ENCODE measurements at regions not wholly inside any gene's neighbourhood (a gene's known extent, or its start where the extent isn't known, plus 50 kb on each side); places are given as distances from the start of the nearest gene placed in this dataset.
"Not testable (repeated sequence)": the region's sequence is repeated elsewhere in the genome, so short reads cannot be mapped to it uniquely, and the experiment has no call there.

DNA sequence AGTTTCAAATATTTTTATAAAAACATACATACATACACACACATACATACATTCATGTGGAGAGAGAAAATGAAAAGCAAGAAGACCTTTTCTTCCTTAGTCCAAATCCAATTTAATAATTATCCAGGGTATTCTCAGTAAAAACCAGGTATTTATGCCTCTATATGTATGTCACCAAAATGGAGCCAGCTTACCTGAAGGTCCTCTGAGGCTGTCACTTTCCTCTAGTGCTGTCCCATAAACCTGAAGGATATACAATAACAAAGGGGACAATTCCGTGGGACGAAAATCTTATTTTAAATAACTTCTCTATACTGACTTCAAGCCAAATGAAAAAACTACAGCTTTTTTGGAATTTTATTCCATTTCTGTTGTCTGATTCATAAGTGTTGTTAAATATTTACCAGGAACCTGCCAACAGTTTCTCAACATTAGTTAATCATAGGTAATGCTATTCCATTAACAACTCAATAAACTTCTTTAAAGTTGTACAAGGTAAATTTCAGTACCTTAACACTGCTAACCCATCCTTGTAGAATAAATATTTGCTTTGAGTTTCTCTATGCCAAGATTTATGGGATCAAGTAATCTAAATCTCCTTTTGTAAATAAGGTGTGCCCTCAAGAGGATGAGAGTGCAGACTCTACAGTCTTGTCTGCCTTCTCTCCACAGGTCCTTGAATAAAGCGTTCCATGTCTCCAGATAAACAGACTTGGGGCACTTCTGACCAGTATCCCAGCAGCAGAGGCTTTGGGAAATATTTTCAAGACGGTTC is 260.3 kb downstream of the AHR start:
- Histone ChIP-seq H3K9me3 (ENCODE audit: control insufficient read depth, insufficient read depth, low read depth, low read length) (no peaks in the 10 kb centered on the region), H3K4me1 (ENCODE audit: control insufficient read depth, insufficient read depth, low read length) (no peaks in the 10 kb centered on the region), H3K4me3 (ENCODE audit: low read depth, low read length) (no peak overlapping the region), H3K9ac (ENCODE audit: low read length) (no peak overlapping the region), H3K36me3 (ENCODE audit: control insufficient read depth, insufficient read depth, low read length) (no peaks in the 10 kb centered on the region), H3K27me3 (ENCODE audit: control insufficient read depth, insufficient read depth, low read length) (no peaks in the 10 kb centered on the region), H3K27ac (ENCODE audit: low read depth, low read length) (no peak overlapping the region)

DNA sequence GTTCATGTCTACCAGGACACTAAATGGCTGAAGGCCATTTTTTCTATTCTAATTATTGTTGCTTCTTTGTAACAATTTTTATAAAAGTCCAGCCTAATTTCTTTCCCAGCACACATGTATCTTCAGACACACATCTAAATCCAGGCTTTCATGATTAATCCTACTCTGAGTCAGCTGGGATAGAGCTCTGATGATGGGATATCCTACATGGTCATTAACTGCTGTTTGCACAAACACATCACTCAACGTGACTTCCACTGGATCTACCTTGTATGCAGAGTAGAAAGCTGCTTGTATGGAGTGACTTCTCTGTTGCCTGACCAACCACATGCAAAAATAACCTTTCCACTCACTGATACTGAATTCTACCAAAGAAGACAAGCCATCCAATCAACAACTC is 260.9 kb downstream of the AHR start:
- no peak overlapping the region for H3K27ac ChIP-seq (ENCODE audit: low read depth, low read length)
- no peak overlapping the region for H3K4me3 ChIP-seq (ENCODE audit: low read depth, low read length)
- H3K4me1 ChIP-seq (ENCODE audit: control insufficient read depth, insufficient read depth, low read length) = no peaks in the 10 kb centered on the region
- no peaks in the 10 kb centered on the region for H3K9me3 ChIP-seq (ENCODE audit: control insufficient read depth, insufficient read depth, low read depth, low read length)
- no peaks in the 10 kb centered on the region for H3K27me3 ChIP-seq (ENCODE audit: control insufficient read depth, insufficient read depth, low read length)
- no peaks in the 10 kb centered on the region for H3K36me3 ChIP-seq (ENCODE audit: control insufficient read depth, insufficient read depth, low read length)
- no peak overlapping the region for H3K9ac ChIP-seq (ENCODE audit: low read length)

DNA sequence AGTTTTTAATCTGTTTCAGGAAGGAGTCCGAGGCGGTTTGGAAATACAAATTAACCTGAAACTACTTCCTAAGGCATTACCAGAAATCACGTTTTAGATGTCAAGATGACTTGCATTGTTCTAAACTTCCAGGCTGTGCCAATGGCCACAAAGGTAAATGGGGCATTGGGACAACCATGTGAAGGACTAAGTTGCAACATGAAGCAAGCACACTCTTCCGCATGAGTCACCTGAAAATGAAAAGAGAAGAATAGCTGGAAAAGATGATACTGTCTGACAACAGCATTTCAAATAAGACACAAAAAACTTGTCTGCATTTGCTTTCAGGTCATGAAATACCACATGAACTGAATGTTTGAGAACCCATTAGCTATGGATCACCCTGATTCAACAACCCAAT is 262.1 kb downstream of the AHR start:
- Histone ChIP-seq H3K9ac (ENCODE audit: low read length) (no peak overlapping the region), H3K27me3 (ENCODE audit: control insufficient read depth, insufficient read depth, low read length) (no peaks in the 10 kb centered on the region), H3K4me1 (ENCODE audit: control insufficient read depth, insufficient read depth, low read length) (no peaks in the 10 kb centered on the region), H3K9me3 (ENCODE audit: control insufficient read depth, insufficient read depth, low read depth, low read length) (no peaks in the 10 kb centered on the region), H3K36me3 (ENCODE audit: control insufficient read depth, insufficient read depth, low read length) (no peaks in the 10 kb centered on the region), H3K27ac (ENCODE audit: low read depth, low read length) (no peak overlapping the region), H3K4me3 (ENCODE audit: low read depth, low read length) (no peak overlapping the region)

DNA sequence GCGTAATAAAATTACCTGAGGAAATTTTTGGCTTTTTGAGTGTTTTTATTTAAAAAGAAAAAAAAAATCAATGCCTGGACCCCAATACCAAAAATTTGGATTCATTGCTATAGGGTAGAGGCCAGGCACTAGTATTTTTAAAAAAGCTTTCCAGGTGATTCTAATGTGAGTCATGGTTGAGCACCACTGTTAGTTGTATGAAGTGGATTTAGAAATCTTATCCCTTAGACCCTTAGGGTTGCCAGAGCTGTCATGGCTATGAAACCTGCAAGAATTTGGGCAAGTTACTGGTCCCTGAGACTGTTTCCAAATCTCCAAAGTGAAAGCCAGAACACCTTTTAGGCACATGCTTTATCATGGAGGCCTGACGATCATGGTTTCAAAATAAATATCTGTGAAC is 262.5 kb downstream of the AHR start:
- Histone ChIP-seq H3K9ac (ENCODE audit: low read length) (no peak overlapping the region), H3K4me3 (ENCODE audit: low read depth, low read length) (no peak overlapping the region), H3K27me3 (ENCODE audit: control insufficient read depth, insufficient read depth, low read length) (no peaks in the 10 kb centered on the region), H3K36me3 (ENCODE audit: control insufficient read depth, insufficient read depth, low read length) (no peaks in the 10 kb centered on the region), H3K9me3 (ENCODE audit: control insufficient read depth, insufficient read depth, low read depth, low read length) (no peaks in the 10 kb centered on the region), H3K27ac (ENCODE audit: low read depth, low read length) (no peak overlapping the region), H3K4me1 (ENCODE audit: control insufficient read depth, insufficient read depth, low read length) (no peaks in the 10 kb centered on the region)

DNA sequence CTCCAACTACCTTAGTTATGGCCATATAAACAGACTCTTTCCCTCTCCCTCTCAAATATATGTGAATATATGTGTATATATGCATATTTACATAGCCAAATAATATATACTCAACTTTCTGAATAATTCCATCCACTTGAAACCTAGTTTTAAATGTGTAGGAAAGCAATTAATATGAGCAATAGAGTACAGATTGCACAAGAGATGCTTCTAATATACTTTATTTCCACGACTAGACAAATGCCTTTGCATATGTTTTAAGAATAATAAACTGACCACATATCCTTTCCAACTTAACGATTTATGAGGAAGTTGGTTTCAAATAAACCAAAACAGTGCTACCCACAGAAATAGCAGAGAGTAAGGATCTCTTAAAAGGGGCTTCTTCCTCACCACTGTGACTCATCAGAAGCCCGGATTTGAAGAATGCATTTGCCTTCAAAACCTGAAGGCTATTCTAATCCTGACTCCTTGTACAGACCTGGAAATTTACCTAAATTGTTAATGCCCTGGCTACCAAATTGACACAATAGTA is 266.3 kb downstream of the AHR start:
- Histone ChIP-seq H3K9me3 (ENCODE audit: control insufficient read depth, insufficient read depth, low read depth, low read length) (no peaks in the 10 kb centered on the region), H3K9ac (ENCODE audit: low read length) (no peak overlapping the region), H3K4me1 (ENCODE audit: control insufficient read depth, insufficient read depth, low read length) (no peaks in the 10 kb centered on the region), H3K27me3 (ENCODE audit: control insufficient read depth, insufficient read depth, low read length) (no peaks in the 10 kb centered on the region), H3K27ac (ENCODE audit: low read depth, low read length) (no peak overlapping the region), H3K36me3 (ENCODE audit: control insufficient read depth, insufficient read depth, low read length) (no peaks in the 10 kb centered on the region), H3K4me3 (ENCODE audit: low read depth, low read length) (no peak overlapping the region)

DNA sequence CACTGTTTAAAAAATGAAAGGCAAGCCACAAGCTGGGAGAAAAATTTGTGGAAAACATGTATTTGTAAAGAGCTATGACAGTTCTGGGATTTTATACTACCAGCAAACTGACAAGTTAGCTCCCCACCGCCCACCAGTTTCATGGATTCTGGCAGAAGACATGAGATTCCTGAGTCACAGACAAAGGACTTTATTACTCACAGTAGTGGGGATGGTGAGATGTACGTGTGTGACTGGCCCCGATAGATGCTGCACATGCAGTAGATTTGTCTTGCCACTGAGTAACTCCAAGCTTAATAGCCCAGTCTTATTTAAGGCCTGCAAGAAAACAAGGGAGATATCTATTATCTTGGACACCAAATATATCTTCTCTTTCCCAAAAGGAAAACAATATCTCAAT is 281.7 kb downstream of the AHR start:
- no peak overlapping the region for H3K27ac ChIP-seq (ENCODE audit: low read depth, low read length)
- no peak overlapping the region for H3K4me3 ChIP-seq (ENCODE audit: low read depth, low read length)
- no peaks in the 10 kb centered on the region for H3K4me1 ChIP-seq (ENCODE audit: control insufficient read depth, insufficient read depth, low read length)
- H3K27me3 ChIP-seq (ENCODE audit: control insufficient read depth, insufficient read depth, low read length) = no peaks in the 10 kb centered on the region
- no peaks in the 10 kb centered on the region for H3K36me3 ChIP-seq (ENCODE audit: control insufficient read depth, insufficient read depth, low read length)
- no peak overlapping the region for H3K9ac ChIP-seq (ENCODE audit: low read length)
- peaks cover 2% of the 10 kb centered on the region; the same call in 1 of the 2 replicates for H3K9me3 ChIP-seq (ENCODE audit: control insufficient read depth, insufficient read depth, low read depth, low read length)

DNA sequence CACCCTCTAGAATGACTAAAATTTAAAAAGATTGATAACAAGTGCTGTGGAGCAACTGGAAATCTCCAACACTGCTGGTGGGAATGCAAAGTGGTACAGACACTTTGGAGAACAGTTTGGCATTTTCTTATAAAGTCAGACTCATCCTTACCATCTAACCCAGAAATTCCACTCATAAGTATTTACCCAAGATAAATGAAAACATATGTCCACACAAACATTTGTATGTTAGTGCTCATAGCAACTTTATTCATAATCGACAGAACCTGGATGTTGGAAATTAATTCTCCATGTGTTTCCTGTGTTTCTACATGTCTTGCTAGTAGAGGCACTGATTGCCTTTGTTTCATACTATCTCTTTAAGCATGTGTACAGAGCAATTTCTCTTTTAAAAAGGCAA is 282.4 kb downstream of the AHR start:
- H3K9ac ChIP-seq (ENCODE audit: low read length) = no peak overlapping the region
- H3K9me3 ChIP-seq (ENCODE audit: control insufficient read depth, insufficient read depth, low read depth, low read length) = peaks cover 2% of the 10 kb centered on the region; the same call in 1 of the 2 replicates
- H3K27me3 ChIP-seq (ENCODE audit: control insufficient read depth, insufficient read depth, low read length) = no peaks in the 10 kb centered on the region
- no peaks in the 10 kb centered on the region for H3K4me1 ChIP-seq (ENCODE audit: control insufficient read depth, insufficient read depth, low read length)
- no peak overlapping the region for H3K27ac ChIP-seq (ENCODE audit: low read depth, low read length)
- no peak overlapping the region for H3K4me3 ChIP-seq (ENCODE audit: low read depth, low read length)
- no peaks in the 10 kb centered on the region for H3K36me3 ChIP-seq (ENCODE audit: control insufficient read depth, insufficient read depth, low read length)

DNA sequence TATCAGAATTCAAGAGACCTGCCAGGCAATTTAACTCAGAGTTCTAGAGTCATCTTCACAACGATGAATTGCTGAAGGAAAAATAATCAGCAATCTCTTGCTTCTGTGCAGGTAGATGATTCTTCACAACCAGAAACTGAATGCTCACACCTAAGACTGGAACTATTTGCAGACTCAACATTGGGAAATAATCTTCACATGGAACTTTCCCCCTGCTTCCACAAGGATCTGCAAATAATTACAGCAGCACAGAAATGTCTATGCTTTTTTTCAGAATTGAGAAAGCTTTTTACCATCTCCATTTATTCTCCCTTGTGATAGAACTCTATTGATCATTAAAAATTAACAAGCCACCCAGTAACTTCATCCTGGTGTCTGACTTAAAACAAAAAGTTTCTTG is 282.8 kb downstream of the AHR start:
- no peaks in the 10 kb centered on the region for H3K4me1 ChIP-seq (ENCODE audit: control insufficient read depth, insufficient read depth, low read length)
- H3K36me3 ChIP-seq (ENCODE audit: control insufficient read depth, insufficient read depth, low read length) = no peaks in the 10 kb centered on the region
- no peak overlapping the region for H3K4me3 ChIP-seq (ENCODE audit: low read depth, low read length)
- peaks cover 2% of the 10 kb centered on the region; the same call in 1 of the 2 replicates for H3K9me3 ChIP-seq (ENCODE audit: control insufficient read depth, insufficient read depth, low read depth, low read length)
- H3K27me3 ChIP-seq (ENCODE audit: control insufficient read depth, insufficient read depth, low read length) = no peaks in the 10 kb centered on the region
- no peak overlapping the region for H3K9ac ChIP-seq (ENCODE audit: low read length)
- no peak overlapping the region for H3K27ac ChIP-seq (ENCODE audit: low read depth, low read length)

DNA sequence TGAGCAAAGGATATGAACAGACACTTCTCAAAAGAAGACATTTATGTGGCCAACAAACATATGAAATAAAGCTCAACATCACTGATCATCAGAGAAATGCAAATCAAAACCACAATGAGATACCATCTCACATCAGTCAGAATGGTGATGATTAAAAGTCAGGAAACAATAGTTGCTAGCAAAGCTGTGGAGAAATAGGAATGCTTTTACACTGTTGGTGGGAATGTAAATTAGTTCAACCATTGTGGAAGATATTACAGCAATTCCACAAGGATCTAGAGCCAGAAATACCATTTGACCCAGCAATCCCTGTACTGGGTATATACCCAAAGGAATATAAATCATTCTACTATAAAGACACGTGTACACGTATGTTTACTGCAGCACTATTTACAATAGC is 284.2 kb downstream of the AHR start:
- not testable (repeated sequence) for H3K4me1 ChIP-seq (ENCODE audit: control insufficient read depth, insufficient read depth, low read length); H3K36me3 ChIP-seq (ENCODE audit: control insufficient read depth, insufficient read depth, low read length); H3K4me3 ChIP-seq (ENCODE audit: low read depth, low read length); H3K9ac ChIP-seq (ENCODE audit: low read length); H3K27ac ChIP-seq (ENCODE audit: low read depth, low read length); H3K9me3 ChIP-seq (ENCODE audit: control insufficient read depth, insufficient read depth, low read depth, low read length); H3K27me3 ChIP-seq (ENCODE audit: control insufficient read depth, insufficient read depth, low read length)

DNA sequence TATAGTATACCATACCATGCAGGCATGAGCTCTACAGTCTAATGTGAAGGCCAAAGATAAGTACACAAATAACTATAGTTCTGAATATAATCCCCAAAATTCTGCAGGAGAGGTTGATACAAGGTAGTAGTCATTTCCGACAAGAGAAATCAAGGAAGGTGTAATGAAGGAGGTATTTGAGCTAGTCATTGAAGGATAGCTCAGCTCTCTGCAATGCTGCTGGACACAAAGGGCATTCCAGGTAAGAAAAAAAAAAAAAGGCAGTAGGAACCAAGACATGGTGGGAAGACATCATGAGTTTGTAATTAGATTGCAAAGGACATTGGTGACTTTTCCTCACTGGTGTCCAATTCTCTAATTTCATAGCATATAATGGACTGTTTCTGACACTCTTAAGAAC is 285.3 kb downstream of the AHR start:
- Histone ChIP-seq H3K4me3 (ENCODE audit: low read depth, low read length) (no peak overlapping the region), H3K9me3 (ENCODE audit: control insufficient read depth, insufficient read depth, low read depth, low read length) (no peaks in the 10 kb centered on the region), H3K36me3 (ENCODE audit: control insufficient read depth, insufficient read depth, low read length) (no peaks in the 10 kb centered on the region), H3K27ac (ENCODE audit: low read depth, low read length) (no peak overlapping the region), H3K4me1 (ENCODE audit: control insufficient read depth, insufficient read depth, low read length) (no peaks in the 10 kb centered on the region), H3K27me3 (ENCODE audit: control insufficient read depth, insufficient read depth, low read length) (no peaks in the 10 kb centered on the region), H3K9ac (ENCODE audit: low read length) (no peak overlapping the region)

DNA sequence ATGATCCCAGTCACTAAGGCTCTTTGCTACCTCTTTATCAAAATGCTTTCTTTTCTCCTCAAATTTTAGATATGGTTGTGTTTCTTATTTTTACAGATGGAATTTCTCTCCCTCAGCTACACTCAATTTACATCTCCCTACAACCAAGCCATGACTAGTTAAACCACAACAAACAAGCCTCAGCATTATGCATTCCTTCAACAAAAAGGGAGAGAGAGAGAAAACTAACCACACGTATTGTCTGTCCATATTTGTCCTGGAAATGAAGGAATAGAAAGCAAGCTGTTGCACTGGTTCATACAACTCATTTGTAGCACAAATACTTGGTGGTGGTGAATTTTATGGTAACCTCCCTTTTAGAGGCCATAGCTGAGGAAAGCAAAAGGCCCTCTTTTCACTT is 286.4 kb downstream of the AHR start:
- no peak overlapping the region for H3K27ac ChIP-seq (ENCODE audit: low read depth, low read length)
- H3K9me3 ChIP-seq (ENCODE audit: control insufficient read depth, insufficient read depth, low read depth, low read length) = no peaks in the 10 kb centered on the region
- H3K4me3 ChIP-seq (ENCODE audit: low read depth, low read length) = no peak overlapping the region
- no peaks in the 10 kb centered on the region for H3K36me3 ChIP-seq (ENCODE audit: control insufficient read depth, insufficient read depth, low read length)
- H3K4me1 ChIP-seq (ENCODE audit: control insufficient read depth, insufficient read depth, low read length) = no peaks in the 10 kb centered on the region
- no peaks in the 10 kb centered on the region for H3K27me3 ChIP-seq (ENCODE audit: control insufficient read depth, insufficient read depth, low read length)
- H3K9ac ChIP-seq (ENCODE audit: low read length) = no peak overlapping the region

All from HUES6 (cell line).